ENCODE measurements at regions not wholly inside any gene's neighbourhood (a gene's known extent, or its start where the extent isn't known, plus 50 kb on each side); places are given as distances from the start of the nearest gene placed in this dataset.
"Not testable (repeated sequence)": the region's sequence is repeated elsewhere in the genome, so short reads cannot be mapped to it uniquely, and the experiment has no call there.

- Histone ChIP-seq H3K36me3 (no peaks in the 10 kb centered on the region), H3K27me3 (no peaks in the 10 kb centered on the region), H3K4me1 (no peaks in the 10 kb centered on the region), H3K27ac (no peak overlapping the region), H3K9me3 (no peaks in the 10 kb centered on the region), H3K4me3 (no peak overlapping the region)
- TF ChIP-seq CTCF (IDR thresholded peaks at IDR 0.05) (no peak), EP300 (IDR thresholded peaks at IDR 0.05; ENCODE audit: low read depth) (no peak), POLR2AphosphoS5 (IDR thresholded peaks at IDR 0.05) (no peak), POLR2A (IDR thresholded peaks at IDR 0.05) (no peak)
- intact Hi-C loops (cut with DNase I; ENCODE audit: low total_unique reads): no loop called here
- DNase-seq: no peak
- WGBS, 2 donors (ENCODE audit: low coverage in 1 of 2): 69 to 73% methylated on average over 4 of the region's 4 CpGs
- in situ Hi-C loops (cut with MboI; ENCODE audit: low pct_ligation_motif_present in 1 of 4, low pct_unique_long_range_greater_than_20kb in 1 of 4, low sequenced_read_pairs in 3 of 4): no loop called here
Observed at GRCh38 chr6:67450641-67451040, 1184.4 kb upstream of the ADGRB3 start.

GRCh38 chr6:67449602-67450001 lies 1185.5 kb upstream of the ADGRB3 start:
- Histone ChIP-seq H3K27ac (no peak overlapping the region), H3K4me3 (no peak overlapping the region), H3K36me3 (no peaks in the 10 kb centered on the region), H3K4me1 (no peaks in the 10 kb centered on the region), H3K27me3 (no peaks in the 10 kb centered on the region), H3K9me3 (no peaks in the 10 kb centered on the region)
- TF ChIP-seq POLR2AphosphoS5 (IDR thresholded peaks at IDR 0.05): no peak
- 71 to 73% methylated on average over 4 of the region's 4 CpGs for WGBS, 2 donors (ENCODE audit: low coverage in 1 of 2)
- intact Hi-C loops (cut with DNase I; ENCODE audit: low total_unique reads): no loop called here
- no peak for DNase-seq
- in situ Hi-C loops (cut with MboI; ENCODE audit: low pct_ligation_motif_present in 1 of 4, low pct_unique_long_range_greater_than_20kb in 1 of 4, low sequenced_read_pairs in 3 of 4): no loop called here

GRCh38 chr6:67433124-67433523 lies 1202.0 kb upstream of the ADGRB3 start:
- H3K36me3 ChIP-seq: no peaks in the 10 kb centered on the region
- no peak for DNase-seq
- no peak for TF ChIP-seq POLR2AphosphoS5 (IDR thresholded peaks at IDR 0.05)
- no peak for TF ChIP-seq EP300 (IDR thresholded peaks at IDR 0.05; ENCODE audit: low read depth)
- no peak for TF ChIP-seq POLR2A (IDR thresholded peaks at IDR 0.05)
- no peak for TF ChIP-seq CTCF (IDR thresholded peaks at IDR 0.05)
- H3K27ac ChIP-seq: no peak overlapping the region
- no peak overlapping the region for H3K4me3 ChIP-seq
- intact Hi-C loops (cut with DNase I; ENCODE audit: low total_unique reads) (no loop called here), in situ Hi-C loops (cut with MboI; ENCODE audit: low pct_ligation_motif_present in 1 of 4, low pct_unique_long_range_greater_than_20kb in 1 of 4, low sequenced_read_pairs in 3 of 4) (no loop called here)
- no peaks in the 10 kb centered on the region for H3K27me3 ChIP-seq
- H3K9me3 ChIP-seq: peaks cover 0 to 4% of the 10 kb centered on the region in 2 donors
- WGBS, 2 donors (ENCODE audit: low coverage in 1 of 2): 48 to 63% methylated on average over 2 of the region's 2 CpGs
- H3K4me1 ChIP-seq: no peaks in the 10 kb centered on the region

- WGBS, 2 donors (ENCODE audit: low coverage in 1 of 2): 42 to 59% methylated on average over 6 of the region's 6 CpGs
- Histone ChIP-seq H3K9me3 (peaks cover 0 to 4% of the 10 kb centered on the region in 2 donors), H3K4me1 (no peaks in the 10 kb centered on the region), H3K36me3 (no peaks in the 10 kb centered on the region), H3K4me3 (no peak overlapping the region), H3K27ac (no peak overlapping the region), H3K27me3 (no peaks in the 10 kb centered on the region)
- TF ChIP-seq POLR2AphosphoS5 (IDR thresholded peaks at IDR 0.05): no peak
- no peak for TF ChIP-seq POLR2A (IDR thresholded peaks at IDR 0.05)
- no peak for TF ChIP-seq EP300 (IDR thresholded peaks at IDR 0.05; ENCODE audit: low read depth)
- TF ChIP-seq CTCF (IDR thresholded peaks at IDR 0.05): no peak
- intact Hi-C loops (cut with DNase I; ENCODE audit: low total_unique reads) (no loop called here), in situ Hi-C loops (cut with MboI; ENCODE audit: low pct_ligation_motif_present in 1 of 4, low pct_unique_long_range_greater_than_20kb in 1 of 4, low sequenced_read_pairs in 3 of 4) (no loop called here)
- no peak for DNase-seq
Observed at GRCh38 chr6:67431076-67431475, 1204.0 kb upstream of the ADGRB3 start.

GRCh38 chr6:67426686-67427085 lies 1208.4 kb upstream of the ADGRB3 start:
- H3K27me3 ChIP-seq; H3K9me3 ChIP-seq; H3K4me1 ChIP-seq; H3K36me3 ChIP-seq; in situ Hi-C loops (cut with MboI; ENCODE audit: low pct_ligation_motif_present in 1 of 4, low pct_unique_long_range_greater_than_20kb in 1 of 4, low sequenced_read_pairs in 3 of 4); H3K27ac ChIP-seq; DNase-seq; H3K4me3 ChIP-seq; intact Hi-C loops (cut with DNase I; ENCODE audit: low total_unique reads): not testable (repeated sequence)
- WGBS, 2 donors (ENCODE audit: low coverage in 1 of 2): 85 to 93% methylated on average over 3 to 4 of the region's 4 CpGs
